ENCODE measurements at regions not wholly inside any gene's neighbourhood (a gene's known extent, or its start where the extent isn't known, plus 50 kb on each side); places are given as distances from the start of the nearest gene placed in this dataset.

GRCh38 chr16:14341324-14342225 is 270.5 kb downstream of the MRTFB start:
- Mint-ChIP-seq H3K4me1 (no peaks in the 10 kb centered on the region), H3K36me3 (ENCODE audit: low read depth) (no peaks in the 10 kb centered on the region), H3K9me3 (peaks cover 17% of the 10 kb centered on the region), H3K27ac (no peak overlapping the region), H3K4me3 (no peak overlapping the region), H3K27me3 (no peaks in the 10 kb centered on the region)
- TF ChIP-seq, protein P1, sequence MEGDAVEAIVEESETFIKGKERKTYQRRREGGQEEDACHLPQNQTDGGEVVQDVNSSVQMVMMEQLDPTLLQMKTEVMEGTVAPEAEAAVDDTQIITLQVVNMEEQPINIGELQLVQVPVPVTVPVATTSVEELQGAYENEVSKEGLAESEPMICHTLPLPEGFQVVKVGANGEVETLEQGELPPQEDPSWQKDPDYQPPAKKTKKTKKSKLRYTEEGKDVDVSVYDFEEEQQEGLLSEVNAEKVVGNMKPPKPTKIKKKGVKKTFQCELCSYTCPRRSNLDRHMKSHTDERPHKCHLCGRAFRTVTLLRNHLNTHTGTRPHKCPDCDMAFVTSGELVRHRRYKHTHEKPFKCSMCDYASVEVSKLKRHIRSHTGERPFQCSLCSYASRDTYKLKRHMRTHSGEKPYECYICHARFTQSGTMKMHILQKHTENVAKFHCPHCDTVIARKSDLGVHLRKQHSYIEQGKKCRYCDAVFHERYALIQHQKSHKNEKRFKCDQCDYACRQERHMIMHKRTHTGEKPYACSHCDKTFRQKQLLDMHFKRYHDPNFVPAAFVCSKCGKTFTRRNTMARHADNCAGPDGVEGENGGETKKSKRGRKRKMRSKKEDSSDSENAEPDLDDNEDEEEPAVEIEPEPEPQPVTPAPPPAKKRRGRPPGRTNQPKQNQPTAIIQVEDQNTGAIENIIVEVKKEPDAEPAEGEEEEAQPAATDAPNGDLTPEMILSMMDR (IDR thresholded peaks at IDR 0.05), result no peak
- CTCF ChIA-PET, result no interaction called here
- DNase-seq, result no peak
- ATAC-seq (ENCODE audit: low read depth), result no peak
- POLR2A ChIA-PET, result interaction anchor here (1.0 kb wide), 1 partner anchor 12 kb away, joined by 5 read pairs; no protein-coding TSS in a partner anchor
- intact Hi-C loops (cut with micrococcal nuclease), result no loop called here

GRCh38 chr16:14339694-14340093 is 268.6 kb downstream of the MRTFB start:
- ATAC-seq (ENCODE audit: low read depth) (no peak), DNase-seq (no peak)
- Mint-ChIP-seq H3K27ac (no peak overlapping the region), H3K9me3 (peaks cover 14% of the 10 kb centered on the region), H3K4me1 (no peaks in the 10 kb centered on the region), H3K36me3 (ENCODE audit: low read depth) (no peaks in the 10 kb centered on the region), H3K4me3 (no peak overlapping the region), H3K27me3 (no peaks in the 10 kb centered on the region)
- ChIA-PET CTCF (no interaction called here), POLR2A (no interaction called here)
- TF ChIP-seq, protein P1 (IDR thresholded peaks at IDR 0.05), result no peak
- intact Hi-C loops (cut with micrococcal nuclease), result no loop called here

GRCh38 chr16:14338969-14339368 is 267.9 kb downstream of the MRTFB start:
- intact Hi-C loops (cut with micrococcal nuclease), result no loop called here
- Mint-ChIP-seq H3K4me1 (no peaks in the 10 kb centered on the region), H3K27ac (no peak overlapping the region), H3K36me3 (ENCODE audit: low read depth) (no peaks in the 10 kb centered on the region), H3K9me3 (peaks cover 14% of the 10 kb centered on the region), H3K4me3 (no peak overlapping the region), H3K27me3 (no peaks in the 10 kb centered on the region)
- no peak for ATAC-seq (ENCODE audit: low read depth)
- DNase-seq, result no peak
- TF ChIP-seq, protein P1 (IDR thresholded peaks at IDR 0.05), result no peak
- ChIA-PET POLR2A (no interaction called here), CTCF (no interaction called here)

DNA sequence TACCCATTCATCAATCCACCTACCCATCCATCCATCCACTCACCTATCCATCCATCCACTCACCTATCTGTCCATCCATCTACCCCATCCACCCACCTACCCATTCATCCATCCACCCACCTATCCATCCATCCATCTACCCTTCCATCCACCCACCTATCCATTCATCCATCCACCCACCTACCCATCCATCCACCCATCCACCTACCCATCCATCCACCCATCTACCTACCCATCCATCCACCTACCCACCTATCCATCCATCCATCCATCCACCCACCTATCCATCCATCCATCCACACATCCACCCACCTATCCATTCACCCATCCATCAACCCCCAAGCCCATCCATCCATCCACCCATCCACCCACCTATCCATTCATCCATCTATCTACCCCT is 267.1 kb downstream of the MRTFB start:
- Mint-ChIP-seq H3K27ac (no peak overlapping the region), H3K4me3 (no peak overlapping the region), H3K27me3 (no peaks in the 10 kb centered on the region), H3K36me3 (ENCODE audit: low read depth) (no peaks in the 10 kb centered on the region), H3K4me1 (no peaks in the 10 kb centered on the region), H3K9me3 (peaks cover 14% of the 10 kb centered on the region)
- TF ChIP-seq, protein P1 (IDR thresholded peaks at IDR 0.05), result no peak
- POLR2A ChIA-PET, result interaction anchor here (0.7 kb wide), 1 partner anchor 121 kb away, joined by 10 read pairs; no protein-coding TSS in a partner anchor
- ATAC-seq (ENCODE audit: low read depth) (no peak), DNase-seq (no peak)
- intact Hi-C loops (cut with micrococcal nuclease), result no loop called here
- CTCF ChIA-PET, result no interaction called here

GRCh38 chr16:14337303-14338191 is 266.4 kb downstream of the MRTFB start:
- Mint-ChIP-seq H3K27ac (no peak overlapping the region), H3K27me3 (no peaks in the 10 kb centered on the region), H3K4me3 (no peak overlapping the region), H3K36me3 (ENCODE audit: low read depth) (no peaks in the 10 kb centered on the region), H3K4me1 (no peaks in the 10 kb centered on the region), H3K9me3 (peaks cover 8% of the 10 kb centered on the region)
- ChIA-PET POLR2A (interaction anchor here (0.7 kb wide), 2 partner anchors 121 to 1738 kb away, joined by 3 to 10 read pairs; no protein-coding TSS in a partner anchor), CTCF (no interaction called here)
- intact Hi-C loops (cut with micrococcal nuclease), result no loop called here
- no peak for DNase-seq
- TF ChIP-seq, protein P1 (IDR thresholded peaks at IDR 0.05), result no peak
- no peak for ATAC-seq (ENCODE audit: low read depth)
